T-cell (primary cell): ENCODE measurements at regions not wholly inside any gene's neighbourhood (a gene's known extent, or its start where the extent isn't known, plus 50 kb on each side); places are given as distances from the start of the nearest gene placed in this dataset.

Source experiments
- ATAC-seq, 4 experiments: fragments of 200-7000 bp in 3 of 4; fragments of 150-1000 bp in 1 of 4; cut with Tn5 transposase; replicated peaks in 1 of 4; 1 replicate in 3 of 4; 2 replicates in 1 of 4; pipeline ENCODE4 v1.10.0; 2021; ENCODE audit warnings: moderate library complexity in 3 of 4, mild to moderate bottlenecking in 2 of 4, moderate number of reproducible peaks in 1 of 4
- CTCF ChIA-PET, 2 donors: fragments of 300-600 bp; sonication (Branson Sonifier 250); formaldehyde crosslinking; loops; one replicate each; lab custom pipeline; 2022; ENCODE audit warnings: antibody characterized with exemption in 2 of 2; lab: Charles Lee
- POLR2A ChIA-PET, 2 donors: fragments of 300-600 bp; sonication (Branson Sonifier 250); formaldehyde crosslinking; loops; one replicate each; lab custom pipeline; 2022; ENCODE audit warnings: antibody characterized with exemption in 2 of 2; lab: Charles Lee
- DNase-seq, 35 experiments: peaks; one replicate each; pipeline versions ENCODE4 v3.0.0 to v3.0.0-alpha.2; 2013 to 2023
- H3K27ac ChIP-seq: one replicate; pipeline ENCODE4 v1.5.1; 2013; ENCODE audit warnings: low read length
- H3K27me3 ChIP-seq, 2 experiments: replicated peaks in 1 of 2; 1 replicate in 1 of 2; 2 replicates in 1 of 2; pipeline versions ENCODE4 v1.6.1 to v1.7.0; 2013; ENCODE audit warnings: low read length in 1 of 2, mixed read lengths in 1 of 2; ENCODE audit not compliant: control insufficient read depth in 2 of 2, insufficient read depth in 2 of 2; ENCODE audit errors: extremely low read depth in 1 of 2
- H3K36me3 ChIP-seq, 2 donors: 1 replicate in 1 of 2; 2 replicates in 1 of 2; pipeline versions ENCODE4 v1.6.1 to v1.7.0; 2013; ENCODE audit warnings: low read length in 1 of 2; ENCODE audit not compliant: control insufficient read depth in 2 of 2, insufficient read depth in 1 of 2; ENCODE audit errors: extremely low read depth in 1 of 2
- H3K4me1 ChIP-seq, 2 experiments: 1 replicate in 1 of 2; 2 replicates in 1 of 2; pipeline versions ENCODE4 v1.6.1 to v1.7.0; 2013; ENCODE audit warnings: low read length in 2 of 2, mixed read lengths in 1 of 2; ENCODE audit not compliant: insufficient read depth in 2 of 2, control insufficient read depth in 1 of 2; ENCODE audit errors: extremely low read depth in 1 of 2
- H3K4me3 ChIP-seq, 2 donors: 1 replicate in 1 of 2; 2 replicates in 1 of 2; pipeline versions ENCODE4 v1.5.1 to v1.7.0; 2013; ENCODE audit warnings: mild to moderate bottlenecking in 2 of 2, low read length in 1 of 2, moderate library complexity in 1 of 2; ENCODE audit not compliant: control insufficient read depth in 1 of 2; ENCODE audit errors: extremely low read depth in 1 of 2
- H3K9me3 ChIP-seq: 2 replicates; pipeline ENCODE4 v1.7.0; 2013
- H3K27ac Mint-ChIP-seq, 2 donors: one replicate each; pipeline ENCODE4 v1.8.0; 2020 to 2021; ENCODE audit warnings: mild to moderate bottlenecking in 2 of 2, mixed read lengths in 2 of 2
- H3K27me3 Mint-ChIP-seq, 2 donors: one replicate each; pipeline ENCODE4 v1.8.0; 2021 to 2022; ENCODE audit warnings: mixed read lengths in 2 of 2
- H3K36me3 Mint-ChIP-seq: one replicate; pipeline ENCODE4 v1.8.0; 2021; ENCODE audit warnings: mixed read lengths
- H3K4me1 Mint-ChIP-seq, 3 donors: one replicate each; pipeline ENCODE4 v1.8.0; 2020 to 2022; ENCODE audit warnings: mixed read lengths in 3 of 3, mild to moderate bottlenecking in 1 of 3
- H3K4me3 Mint-ChIP-seq, 3 donors: one replicate each; pipeline ENCODE4 v1.8.0; 2020 to 2022; ENCODE audit warnings: mild to moderate bottlenecking in 3 of 3, mixed read lengths in 3 of 3, moderate library complexity in 3 of 3
- H3K9me3 Mint-ChIP-seq, 3 donors: one replicate each; pipeline ENCODE4 v1.8.0; 2020 to 2022; ENCODE audit warnings: mixed read lengths in 3 of 3
- WGBS: methylation state at CpG from one replicate; pipeline ENCODE4 v1.1.5; 2013; ENCODE audit warnings: missing lambda C conversion rate; ENCODE audit not compliant: insufficient coverage; 5-methylcytosine and 5-hydroxymethylcytosine counted together

GRCh38 chr3:94232921-94233320, 170.1 kb downstream of the NSUN3 start:
- POLR2A ChIA-PET, result no interaction called here
- Mint-ChIP-seq H3K4me3 (no peak overlapping the region), H3K36me3 (no peaks in the 10 kb centered on the region), H3K4me1 (no peaks in the 10 kb centered on the region), H3K27ac (no peak overlapping the region), H3K9me3 (peaks cover 0 to 7% (median 6%) of the 10 kb centered on the region in 3 donors), H3K27me3 (peaks cover 0 to 3% of the 10 kb centered on the region in 2 donors)
- CTCF ChIA-PET, result no interaction called here
- ATAC-seq (no peak), DNase-seq (no peak)
- H3K9me3 ChIP-seq, result no peaks in the 10 kb centered on the region
- no peaks in the 10 kb centered on the region for H3K4me1 ChIP-seq
- H3K36me3 ChIP-seq, result no peaks in the 10 kb centered on the region
- H3K27ac ChIP-seq, result no peak overlapping the region
- WGBS, result 0% methylated on average over 3 of the region's 3 CpGs
- no peak overlapping the region for H3K4me3 ChIP-seq
- no peaks in the 10 kb centered on the region for H3K27me3 ChIP-seq

- ChIA-PET CTCF (interaction anchor here in 1 of 2 donors (1.0 kb wide), 1 partner anchor 15 kb away, joined by 4 read pairs; no protein-coding TSS in a partner anchor), POLR2A (interaction anchor here in 1 of 2 donors (0.5 kb wide), 1 partner anchor 74 kb away, joined by 3 read pairs; no protein-coding TSS in a partner anchor)
- DNase-seq (no peak), ATAC-seq (no peak)
- no peaks in the 10 kb centered on the region for H3K36me3 ChIP-seq
- H3K27ac ChIP-seq, result no peak overlapping the region
- Mint-ChIP-seq H3K4me1 (no peaks in the 10 kb centered on the region), H3K27me3 (peaks cover 0 to 3% of the 10 kb centered on the region in 2 donors), H3K27ac (no peak overlapping the region), H3K9me3 (peaks cover 0 to 8% (median 7%) of the 10 kb centered on the region in 3 donors), H3K36me3 (no peaks in the 10 kb centered on the region), H3K4me3 (no peak overlapping the region)
- H3K4me1 ChIP-seq, result no peaks in the 10 kb centered on the region
- no peaks in the 10 kb centered on the region for H3K27me3 ChIP-seq
- WGBS, result no CpG with 5 or more reads among the region's 4 CpGs
- H3K4me3 ChIP-seq, result no peak overlapping the region
- no peaks in the 10 kb centered on the region for H3K9me3 ChIP-seq
Observed at GRCh38 chr3:94234177-94234788, 171.4 kb downstream of the NSUN3 start.

GRCh38 chr3:94241986-94242385, 179.1 kb downstream of the NSUN3 start:
- H3K4me1 ChIP-seq, result no peaks in the 10 kb centered on the region
- 13% methylated on average over 1 of the region's 3 CpGs for WGBS

GRCh38 chr3:94246171-94246570, 183.3 kb downstream of the NSUN3 start:
- no peaks in the 10 kb centered on the region for H3K27me3 ChIP-seq
- H3K36me3 ChIP-seq, result no peaks in the 10 kb centered on the region
- no peak overlapping the region for H3K4me3 ChIP-seq
- no peaks in the 10 kb centered on the region for H3K4me1 Mint-ChIP-seq
- WGBS, result 91% methylated on average over 1 of the region's 4 CpGs
- H3K4me3 Mint-ChIP-seq, result no peak overlapping the region
- ChIA-PET POLR2A (no interaction called here), CTCF (no interaction called here)
- no peak for DNase-seq
- ATAC-seq, result no peak
- no peaks in the 10 kb centered on the region for H3K9me3 ChIP-seq
- H3K36me3 Mint-ChIP-seq, result no peaks in the 10 kb centered on the region
- H3K4me1 ChIP-seq, result no peaks in the 10 kb centered on the region
- H3K27ac Mint-ChIP-seq, result no peak overlapping the region
- H3K27me3 Mint-ChIP-seq, result peaks cover 14 to 17% of the 10 kb centered on the region in 2 donors
- no peak overlapping the region for H3K27ac ChIP-seq
- H3K9me3 Mint-ChIP-seq, result no peaks in the 10 kb centered on the region

More at GRCh38 chr3:94241986-94242385, 179.1 kb downstream of the NSUN3 start:
- ChIA-PET CTCF (no interaction called here), POLR2A (no interaction called here)
- Mint-ChIP-seq H3K27ac (no peak overlapping the region), H3K4me3 (no peak overlapping the region), H3K27me3 (peaks cover 7 to 9% of the 10 kb centered on the region in 2 donors), H3K9me3 (peaks cover 3 to 9% (median 3%) of the 10 kb centered on the region in 3 donors), H3K4me1 (no peaks in the 10 kb centered on the region), H3K36me3 (no peaks in the 10 kb centered on the region)
- DNase-seq (no peak), ATAC-seq (no peak)
- no peaks in the 10 kb centered on the region for H3K9me3 ChIP-seq
- no peak overlapping the region for H3K27ac ChIP-seq
- no peaks in the 10 kb centered on the region for H3K27me3 ChIP-seq
- H3K36me3 ChIP-seq, result no peaks in the 10 kb centered on the region
- no peak overlapping the region for H3K4me3 ChIP-seq

- WGBS, result no CpG with 5 or more reads among the region's 1 CpG
- no peaks in the 10 kb centered on the region for H3K4me1 ChIP-seq
- Mint-ChIP-seq H3K9me3 (no peaks in the 10 kb centered on the region), H3K27me3 (peaks cover 11 to 18% of the 10 kb centered on the region in 2 donors), H3K4me1 (no peaks in the 10 kb centered on the region), H3K4me3 (no peak overlapping the region), H3K36me3 (no peaks in the 10 kb centered on the region), H3K27ac (no peak overlapping the region)
- no peaks in the 10 kb centered on the region for H3K36me3 ChIP-seq
- ATAC-seq (no peak), DNase-seq (no peak)
- H3K27ac ChIP-seq, result no peak overlapping the region
- CTCF ChIA-PET, result interaction anchor here in 1 of 2 donors (1.5 kb wide), 1 partner anchor 54 kb away, joined by 5 read pairs; no protein-coding TSS in a partner anchor
- H3K9me3 ChIP-seq, result no peaks in the 10 kb centered on the region
- no peaks in the 10 kb centered on the region for H3K27me3 ChIP-seq
- POLR2A ChIA-PET, result no interaction called here
- no peak overlapping the region for H3K4me3 ChIP-seq
Observed at GRCh38 chr3:94248042-94248441, 185.2 kb downstream of the NSUN3 start.

- CTCF ChIA-PET, result interaction anchor here (0.6 to 1.3 kb wide), 5 partner anchors 15 to 243 kb away, joined by 3 to 4 read pairs (median 3); no protein-coding TSS in a partner anchor
- Mint-ChIP-seq H3K27ac (no peak overlapping the region), H3K4me3 (no peak overlapping the region)
Observed at GRCh38 chr3:94249491-94250079, 186.7 kb downstream of the NSUN3 start.

More at GRCh38 chr3:94249491-94250079, 186.7 kb downstream of the NSUN3 start:
- H3K4me3 ChIP-seq, result no peak overlapping the region
- H3K27ac ChIP-seq, result no peak overlapping the region
- H3K9me3 Mint-ChIP-seq, result no peaks in the 10 kb centered on the region
- H3K27me3 ChIP-seq, result no peaks in the 10 kb centered on the region
- H3K4me1 ChIP-seq, result no peaks in the 10 kb centered on the region
- H3K9me3 ChIP-seq, result no peaks in the 10 kb centered on the region
- DNase-seq, result peak in 30 of 35 experiments; percentile 3 to 65 (median 28)
- peak in 1 of 4 experiments; percentile 34 for ATAC-seq
- no peaks in the 10 kb centered on the region for H3K4me1 Mint-ChIP-seq
- no peaks in the 10 kb centered on the region for H3K36me3 ChIP-seq
- no peaks in the 10 kb centered on the region for H3K36me3 Mint-ChIP-seq
- WGBS, result 22% methylated on average over 3 of the region's 5 CpGs
- POLR2A ChIA-PET, result no interaction called here
- H3K27me3 Mint-ChIP-seq, result peaks cover 10 to 22% of the 10 kb centered on the region in 2 donors
